Left ventricle myocardium superior (tissue), 1 donor: ENCODE measurements at regions not wholly inside any gene's neighbourhood (a gene's known extent, or its start where the extent isn't known, plus 50 kb on each side); places are given as distances from the start of the nearest gene placed in this dataset.
A peak's percentile ranks its signal among the peaks of the same experiment; 100 is the strongest.

ENCODE experiments used
- ATAC-seq: fragments of 200-7000 bp; cut with Tn5 transposase; one replicate; pipeline ENCODE4 v1.9.1; 2020; ENCODE audit warnings: mild to moderate bottlenecking, moderate library complexity
- DNase-seq: peaks from one replicate; pipeline ENCODE4 v3.0.0-alpha.2; 2020
- intact Hi-C: fragments of 100-400 bp; cut with micrococcal nuclease; formaldehyde crosslinking; loops from one replicate; pipeline ENCODE4 v1.11.0; 2022
- donor health status: DM: no; HTN: yes; CAD: no; lungs with severe emphysema.

GRCh38 chr2:236940916-236941520, 144.7 kb upstream of the COPS8 start:
- DNase-seq: no peak
- intact Hi-C loops: no loop called here
- ATAC-seq: no peak

GRCh38 chr2:236941551-236941950, 144.1 kb upstream of the COPS8 start:
- DNase-seq (no peak), ATAC-seq (no peak)
- intact Hi-C loops: no loop called here

- intact Hi-C loops: no loop called here
- no peak for DNase-seq
- no peak for ATAC-seq
Measured at GRCh38 chr2:236942554-236942953, 143.1 kb upstream of the COPS8 start.

GRCh38 chr2:236943068-236943467, 142.6 kb upstream of the COPS8 start:
- ATAC-seq (no peak), DNase-seq (no peak)
- intact Hi-C loops: no loop called here

- intact Hi-C loops: no loop called here
- DNase-seq: no peak
- ATAC-seq: no peak
Measured at GRCh38 chr2:236943841-236944513, 141.7 kb upstream of the COPS8 start.

GRCh38 chr2:236944561-236944960, 141.1 kb upstream of the COPS8 start:
- DNase-seq (no peak), ATAC-seq (no peak)
- intact Hi-C loops: no loop called here

- DNase-seq (no peak), ATAC-seq (peak; percentile 46)
- intact Hi-C loops: no loop called here
Measured at GRCh38 chr2:236945431-236946016, 140.2 kb upstream of the COPS8 start.

- no peak for DNase-seq
- peak; percentile 74 for ATAC-seq
- intact Hi-C loops: no loop called here
Measured at GRCh38 chr2:236946871-236947270, 138.8 kb upstream of the COPS8 start.

GRCh38 chr2:236947294-236947693, 138.4 kb upstream of the COPS8 start:
- ATAC-seq: no peak
- intact Hi-C loops: no loop called here
- DNase-seq: no peak

GRCh38 chr2:236947896-236948295, 137.8 kb upstream of the COPS8 start:
- no peak for ATAC-seq
- DNase-seq: no peak
- intact Hi-C loops: no loop called here

- intact Hi-C loops: no loop called here
- no peak for DNase-seq
- no peak for ATAC-seq
Measured at GRCh38 chr2:236949089-236949905, 136.4 kb upstream of the COPS8 start.

- DNase-seq (no peak), ATAC-seq (no peak)
- intact Hi-C loops: no loop called here
Measured at GRCh38 chr2:236951830-236952475, 133.7 kb upstream of the COPS8 start.

GRCh38 chr2:236954641-236955040, 131.0 kb upstream of the COPS8 start:
- intact Hi-C loops: no loop called here
- ATAC-seq (no peak), DNase-seq (no peak)

- DNase-seq (no peak), ATAC-seq (no peak)
- intact Hi-C loops: no loop called here
Measured at GRCh38 chr2:236955521-236956030, 130.1 kb upstream of the COPS8 start.

GRCh38 chr2:236956031-236956618, 129.6 kb upstream of the COPS8 start:
- intact Hi-C loops: no loop called here
- DNase-seq: no peak
- no peak for ATAC-seq

- ATAC-seq: no peak
- DNase-seq: no peak
- intact Hi-C loops: no loop called here
Measured at GRCh38 chr2:236956641-236957040, 129.0 kb upstream of the COPS8 start.

- DNase-seq (no peak), ATAC-seq (no peak)
- intact Hi-C loops: no loop called here
Measured at GRCh38 chr2:236959036-236959435, 126.7 kb upstream of the COPS8 start.

GRCh38 chr2:236959876-236960275, 125.8 kb upstream of the COPS8 start:
- DNase-seq (no peak), ATAC-seq (peak; percentile 84)
- intact Hi-C loops: no loop called here

GRCh38 chr2:236960531-236960930, 125.2 kb upstream of the COPS8 start:
- intact Hi-C loops: no loop called here
- no peak for DNase-seq
- ATAC-seq: no peak
